NCI-H1417 (cell line): ENCODE measurements at regions not wholly inside any gene's neighbourhood (a gene's known extent, or its start where the extent isn't known, plus 50 kb on each side); places are given as distances from the start of the nearest gene placed in this dataset.

Source experiments
- DNase-seq, 3 experiments: peaks; one replicate each; lab custom pipeline; 2025; lab: John Stamatoyannopoulos, UW

- no peak for DNase-seq
These were observed 365.9 kb downstream of the CRPPA start for GRCh38 chr7:16055263-16055976.

GRCh38 chr7:16051561-16052255, 365.2 kb upstream of the MEOX2 start:
- DNase-seq: no peak

GRCh38 chr7:16046041-16046440, 359.6 kb upstream of the MEOX2 start:
- DNase-seq: no peak

GRCh38 chr7:16045296-16045695, 358.8 kb upstream of the MEOX2 start:
- DNase-seq: no peak

GRCh38 chr7:16044645-16045044, 358.2 kb upstream of the MEOX2 start:
- DNase-seq: no peak

- no peak for DNase-seq
These were observed 353.9 kb upstream of the MEOX2 start for GRCh38 chr7:16040346-16040745.

- no peak for DNase-seq
These were observed 352.4 kb upstream of the MEOX2 start for GRCh38 chr7:16038906-16039305.

- DNase-seq: no peak
These were observed 348.9 kb upstream of the MEOX2 start for GRCh38 chr7:16035392-16035791.

- no peak for DNase-seq
These were observed 348.4 kb upstream of the MEOX2 start for GRCh38 chr7:16034866-16035265.

GRCh38 chr7:16034353-16034752, 347.9 kb upstream of the MEOX2 start:
- DNase-seq: no peak

GRCh38 chr7:16033233-16033632, 346.8 kb upstream of the MEOX2 start:
- no peak for DNase-seq

GRCh38 chr7:16028636-16029035, 342.2 kb upstream of the MEOX2 start:
- DNase-seq: no peak

GRCh38 chr7:16028103-16028502, 341.6 kb upstream of the MEOX2 start:
- DNase-seq: no peak

- peak in 1 of 3 experiments; percentile 60 for DNase-seq
These were observed 340.9 kb upstream of the MEOX2 start for GRCh38 chr7:16027396-16027795.

GRCh38 chr7:16026253-16027020, 340.0 kb upstream of the MEOX2 start:
- no peak for DNase-seq

GRCh38 chr7:16025696-16026095, 339.2 kb upstream of the MEOX2 start:
- DNase-seq: peak in 2 of 3 experiments; percentile 15 to 52

GRCh38 chr7:16023503-16023902, 337.0 kb upstream of the MEOX2 start:
- no peak for DNase-seq

GRCh38 chr7:16023046-16023445, 336.6 kb upstream of the MEOX2 start:
- DNase-seq: no peak

- DNase-seq: no peak
These were observed 335.4 kb upstream of the MEOX2 start for GRCh38 chr7:16021851-16022250.

- DNase-seq: no peak
These were observed 329.5 kb upstream of the MEOX2 start for GRCh38 chr7:16015981-16016380.

GRCh38 chr7:16014031-16014430, 327.5 kb upstream of the MEOX2 start:
- no peak for DNase-seq

GRCh38 chr7:16007911-16008310, 321.4 kb upstream of the MEOX2 start:
- no peak for DNase-seq

- DNase-seq: peak in 1 of 3 experiments; percentile 95
These were observed 318.2 kb upstream of the MEOX2 start for GRCh38 chr7:16004702-16005101.
